ENCODE measurements at regions not wholly inside any gene's neighbourhood (a gene's known extent, or its start where the extent isn't known, plus 50 kb on each side); places are given as distances from the start of the nearest gene placed in this dataset.
"Not testable (repeated sequence)": the region's sequence is repeated elsewhere in the genome, so short reads cannot be mapped to it uniquely, and the experiment has no call there.

DNA sequence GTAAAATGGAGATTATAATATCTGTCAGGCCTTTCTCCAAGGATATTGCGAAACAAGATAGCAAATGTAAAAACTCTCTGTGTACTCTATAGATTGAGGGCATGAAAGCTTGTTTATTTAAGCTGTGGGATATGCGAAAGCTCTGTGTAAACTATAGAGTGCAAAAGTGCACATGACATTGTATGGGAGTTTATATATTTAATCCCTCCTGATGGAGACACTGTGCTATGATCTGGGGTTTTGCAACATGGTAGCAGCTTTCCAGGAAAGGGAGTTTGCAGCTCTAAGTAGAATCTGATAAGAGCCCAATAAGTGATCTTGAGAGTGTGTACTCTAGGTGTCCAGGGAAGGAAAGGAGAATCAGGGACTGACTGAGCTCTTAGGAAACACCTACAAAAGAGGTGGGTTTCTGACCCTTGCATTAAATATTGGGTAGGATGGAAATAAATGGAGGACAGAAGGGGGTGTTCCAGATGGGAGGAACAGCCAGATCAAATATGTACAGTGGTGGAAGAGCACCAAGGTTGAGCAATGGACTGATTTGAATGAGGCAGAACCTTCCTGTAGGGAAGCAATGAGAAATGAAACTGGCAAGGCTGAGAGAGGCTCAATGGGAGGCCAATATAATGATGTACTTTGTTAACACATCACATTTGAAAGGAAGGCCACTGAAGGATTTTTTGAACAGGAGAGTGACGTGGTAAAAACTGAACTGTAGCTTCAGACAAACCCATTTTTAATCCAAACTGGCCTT is 450.1 kb downstream of the GJA1 start:
- DNase-seq = no peak

DNA sequence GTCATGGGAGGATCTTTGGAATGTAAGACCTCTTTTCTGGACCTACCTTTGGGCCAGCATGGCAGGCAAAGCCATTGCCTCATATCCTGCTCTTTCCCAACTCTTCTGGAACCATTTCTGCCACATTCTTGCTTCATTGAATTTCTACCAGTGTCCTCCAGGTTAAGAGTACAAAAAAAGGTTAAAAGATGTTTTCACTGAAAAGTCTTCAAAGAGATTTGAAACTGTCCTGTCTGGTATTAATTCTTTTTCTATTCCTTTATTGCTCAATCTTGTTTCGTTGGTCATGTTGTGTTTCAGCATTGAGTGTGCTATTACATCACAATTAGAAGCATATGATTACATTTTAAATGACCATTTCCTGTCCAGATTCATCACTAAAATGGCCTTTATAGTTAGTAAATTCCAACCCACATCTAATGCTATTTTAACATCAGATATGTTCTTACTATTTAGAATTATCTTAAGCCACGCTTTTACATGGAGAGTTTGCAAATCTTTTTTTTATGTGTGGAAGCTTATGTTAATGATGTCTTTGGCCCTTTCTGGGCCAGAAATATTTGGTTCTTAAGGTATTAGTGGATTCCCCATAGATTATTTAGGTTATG is 450.9 kb downstream of the GJA1 start:
- no peak for DNase-seq

DNA sequence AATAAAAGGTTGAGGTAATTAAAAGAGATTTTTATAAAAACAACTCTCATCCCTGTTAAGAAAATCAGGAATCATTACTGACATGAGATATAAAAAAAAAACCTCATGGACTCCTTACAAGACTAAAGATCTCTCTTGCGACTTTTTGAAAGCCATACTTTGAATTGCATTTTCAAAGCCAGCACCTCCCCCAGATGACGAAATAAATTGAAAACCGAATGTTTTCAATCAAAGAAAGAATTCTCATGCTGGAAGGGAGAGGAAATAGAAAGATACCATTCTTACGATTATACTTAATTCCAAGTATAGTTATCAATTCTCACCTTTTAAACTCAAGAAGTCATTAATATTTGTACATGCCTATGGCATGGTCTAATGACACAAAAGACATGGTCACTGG is 452.3 kb downstream of the GJA1 start:
- no peak for DNase-seq

DNA sequence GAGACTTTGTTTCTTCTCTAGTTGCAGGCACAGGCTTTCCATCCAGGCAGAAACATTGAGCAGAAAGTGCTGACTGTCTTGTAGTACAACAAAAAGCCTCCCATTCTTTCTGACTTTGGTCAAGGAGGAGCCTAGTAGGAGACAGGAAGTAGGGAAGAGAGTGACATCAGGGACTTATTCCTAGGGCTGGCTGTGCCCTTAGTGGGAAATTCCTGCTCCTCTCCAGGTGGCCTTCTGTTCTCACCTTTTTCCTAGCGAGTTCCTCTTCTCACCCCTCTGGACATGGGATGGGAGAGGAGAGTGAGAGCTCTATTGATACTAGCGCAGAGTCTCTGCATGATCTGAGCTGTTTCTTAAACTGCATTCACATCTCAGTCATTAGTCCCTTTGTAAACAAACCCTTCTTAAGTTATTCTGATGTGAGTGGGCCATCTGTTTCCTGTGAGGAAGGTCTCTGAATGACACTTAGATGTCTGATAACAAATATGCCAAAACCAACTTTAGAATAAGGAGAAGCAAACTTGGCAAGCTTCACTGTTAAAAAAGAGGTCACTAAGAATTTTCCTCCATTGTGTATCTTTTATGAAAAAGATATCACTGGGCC is 455.0 kb downstream of the GJA1 start:
- no peak for DNase-seq

DNA sequence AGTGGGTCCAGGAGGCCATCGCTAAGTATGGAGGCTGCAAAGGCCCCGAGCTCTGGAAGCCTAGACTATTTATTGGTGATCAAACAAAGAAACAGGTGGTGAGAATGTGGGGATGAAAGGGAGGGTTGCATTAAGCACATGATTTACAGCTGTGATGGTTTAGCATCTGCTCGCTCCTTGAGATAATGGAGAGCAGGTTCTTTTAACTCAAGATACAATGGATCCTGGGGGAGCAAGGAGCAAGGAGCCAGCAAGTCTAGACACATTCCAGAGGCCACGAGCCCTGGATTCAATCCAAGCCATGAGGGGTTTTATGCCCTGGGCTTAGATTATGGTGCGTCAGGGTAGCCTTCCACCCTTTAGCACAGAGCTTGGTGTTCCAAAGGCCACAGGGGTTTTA is 460.3 kb downstream of the GJA1 start:
- not testable (repeated sequence) for DNase-seq

DNA sequence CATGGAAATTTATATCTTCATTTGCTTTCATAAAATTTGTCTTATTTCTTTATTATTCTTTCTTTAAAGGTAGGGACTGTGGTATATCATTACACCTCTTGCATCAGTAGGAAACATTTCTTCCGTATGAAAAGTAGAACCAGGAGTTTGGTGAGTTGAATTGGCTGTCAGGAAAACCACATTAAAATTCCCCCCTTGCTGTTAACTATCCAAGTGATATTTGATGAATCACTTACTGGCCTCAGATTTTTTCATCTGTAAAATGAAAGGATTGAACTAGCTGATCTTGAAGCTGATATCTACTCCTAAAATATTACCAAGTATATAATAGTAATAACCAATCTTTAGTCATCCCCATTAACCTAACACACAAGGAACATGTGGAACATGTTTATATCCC is 460.9 kb downstream of the GJA1 start:
- no peak for DNase-seq

DNA sequence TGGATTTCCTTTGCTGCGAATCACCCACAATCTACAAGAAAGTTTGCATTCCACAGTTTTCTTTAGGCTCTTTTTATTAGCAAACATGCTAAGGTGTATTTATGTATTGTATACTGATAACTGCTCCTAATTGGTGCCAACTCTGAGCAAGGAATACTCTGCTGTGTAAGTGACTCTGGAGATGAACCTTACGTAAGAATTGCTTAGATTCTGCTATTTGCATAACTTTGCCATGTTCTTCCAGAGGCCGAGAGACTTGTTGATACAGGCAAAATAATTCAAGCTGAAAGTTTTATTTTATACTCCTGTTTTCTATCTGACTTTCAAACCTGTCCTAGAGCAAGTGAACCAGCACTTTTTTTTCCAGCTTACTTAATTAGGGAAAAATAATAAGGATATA is 461.3 kb downstream of the GJA1 start:
- DNase-seq = no peak

DNA sequence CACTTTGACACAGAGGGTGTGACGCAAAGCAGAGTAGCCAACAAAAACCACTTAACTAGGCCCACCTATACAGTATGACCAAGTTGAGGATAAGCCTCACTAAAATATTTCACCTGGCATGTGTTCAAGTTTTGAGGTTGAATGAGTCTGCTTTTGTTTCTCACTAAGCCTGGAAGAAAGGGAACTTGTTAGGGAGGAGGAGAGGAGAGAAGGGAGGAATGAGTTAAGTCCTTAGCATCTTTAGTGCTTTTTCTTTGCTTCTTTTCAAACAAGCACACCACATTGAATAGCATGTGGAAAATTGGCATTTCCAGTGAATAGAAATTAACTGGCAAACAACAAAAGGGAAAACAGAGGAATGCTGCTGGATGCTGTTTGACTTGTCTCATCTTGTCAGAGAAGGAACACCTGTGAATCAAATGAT is 461.9 kb downstream of the GJA1 start:
- DNase-seq = no peak

DNA sequence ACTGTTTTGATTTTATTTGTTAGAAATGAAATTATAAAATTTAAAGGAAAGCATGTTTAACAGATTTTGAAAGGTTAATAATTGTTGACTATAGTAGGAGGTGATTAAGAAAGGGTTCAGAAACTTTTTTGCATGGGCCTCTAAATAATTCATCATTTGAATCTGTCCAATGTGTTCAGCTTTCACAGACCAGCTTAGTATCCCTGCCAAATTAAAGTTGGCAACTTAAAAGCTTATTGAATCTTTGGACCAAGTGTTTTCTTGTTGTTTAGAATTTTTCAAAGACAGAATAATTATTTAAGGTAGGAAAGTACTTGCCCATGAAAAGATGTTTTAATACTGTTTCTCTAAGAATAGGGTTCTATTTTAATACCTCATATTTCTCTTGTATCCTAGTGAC is 466.0 kb downstream of the GJA1 start:
- DNase-seq = no peak

DNA sequence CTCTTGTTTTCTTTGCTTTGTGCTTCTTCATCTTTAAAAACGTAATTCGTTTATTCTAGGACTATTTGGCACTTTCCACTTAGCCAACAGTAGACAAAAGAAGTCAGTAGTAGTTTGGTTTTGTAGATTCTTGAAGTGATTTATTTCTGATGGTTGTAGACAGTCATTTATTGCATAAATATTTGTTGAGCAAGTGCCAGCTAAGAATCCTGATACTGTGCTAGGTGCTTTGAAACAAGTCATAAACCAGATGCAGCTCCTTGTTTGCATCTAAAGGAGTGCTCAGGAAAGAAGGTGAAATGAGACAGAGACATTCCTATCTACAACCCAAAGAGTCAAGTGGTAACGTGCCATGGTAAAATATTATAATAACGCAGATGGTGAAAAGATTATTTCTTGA is 469.1 kb downstream of the GJA1 start:
- DNase-seq = no peak

DNA sequence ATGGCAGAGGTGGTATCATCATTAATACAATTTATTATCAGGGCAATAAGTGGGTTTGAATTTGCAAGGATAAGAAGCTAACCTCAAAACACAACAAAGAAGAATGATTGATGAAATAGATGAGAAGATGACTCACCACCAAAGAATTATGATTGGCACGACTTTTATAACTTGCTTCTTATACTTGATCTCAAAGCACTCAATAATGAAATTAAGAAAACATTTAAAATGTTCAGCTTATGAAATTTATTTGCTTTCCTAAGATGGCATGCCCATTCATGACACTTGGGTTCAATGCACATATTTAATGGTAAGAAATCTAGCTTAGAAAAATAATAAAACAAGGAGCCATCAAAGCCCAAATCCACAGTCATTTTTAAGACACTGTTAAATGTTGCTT is 477.5 kb downstream of the GJA1 start:
- DNase-seq = no peak

DNA sequence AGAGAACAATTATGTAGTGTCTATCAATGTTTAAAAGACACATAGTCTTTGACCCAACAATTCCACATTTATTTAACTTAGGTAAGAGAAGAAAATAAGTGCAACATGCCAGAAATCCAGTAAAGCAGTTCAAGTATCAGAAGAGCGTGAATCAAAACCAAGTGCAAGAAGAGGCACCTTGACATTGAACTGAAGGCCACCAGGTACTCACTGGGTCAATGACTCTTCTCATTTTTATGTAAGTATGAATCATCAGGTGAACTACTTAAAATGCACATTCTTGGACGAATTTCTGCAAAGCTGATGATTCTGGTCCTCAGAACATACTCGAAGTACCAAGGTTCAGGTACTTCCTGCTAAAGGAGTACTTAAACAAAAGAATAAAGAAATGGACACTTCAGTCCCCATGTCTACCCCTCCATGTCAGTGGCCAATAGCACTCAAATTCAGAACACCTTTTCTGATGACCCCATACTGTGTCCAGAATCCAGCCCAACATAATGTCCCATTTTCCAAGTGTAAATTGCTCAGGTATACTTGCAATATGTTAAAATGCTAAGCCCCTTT is 481.9 kb downstream of the GJA1 start:
- DNase-seq = no peak

DNA sequence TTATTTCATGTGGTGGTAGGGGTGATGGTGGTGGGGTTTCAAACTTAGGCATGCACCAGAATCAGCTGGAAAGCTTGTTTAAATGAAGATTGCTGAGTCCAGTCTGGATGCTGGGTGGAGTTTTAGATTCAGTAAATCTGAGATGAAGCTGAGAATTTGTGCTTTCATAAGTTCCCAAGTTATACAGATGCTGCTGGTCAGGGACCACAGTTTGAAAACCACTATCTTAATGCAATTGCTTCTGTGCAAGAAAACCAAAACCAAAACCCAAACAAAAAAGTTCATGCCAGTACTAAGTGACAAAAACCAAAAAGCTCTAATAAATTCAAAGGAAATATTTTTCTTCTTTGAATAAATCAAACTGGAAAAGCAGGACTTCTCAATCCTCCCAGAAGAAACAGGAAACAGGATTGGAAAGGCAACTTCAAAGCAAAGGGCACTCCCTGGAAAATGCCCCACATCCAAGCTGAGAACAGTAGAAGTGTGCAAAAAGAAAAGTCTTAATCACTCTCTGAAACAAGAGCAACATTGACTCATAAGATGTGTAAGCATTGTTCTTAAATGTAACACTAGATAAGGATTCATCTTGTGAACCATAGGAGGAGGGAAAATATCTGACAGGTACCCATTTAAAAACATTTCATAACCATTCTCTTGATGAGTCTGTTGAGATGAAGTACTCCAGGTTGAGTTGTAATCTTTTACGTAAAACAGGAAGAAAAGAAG is 481.5 kb upstream of the HSF2 start:
- no peak for DNase-seq

DNA sequence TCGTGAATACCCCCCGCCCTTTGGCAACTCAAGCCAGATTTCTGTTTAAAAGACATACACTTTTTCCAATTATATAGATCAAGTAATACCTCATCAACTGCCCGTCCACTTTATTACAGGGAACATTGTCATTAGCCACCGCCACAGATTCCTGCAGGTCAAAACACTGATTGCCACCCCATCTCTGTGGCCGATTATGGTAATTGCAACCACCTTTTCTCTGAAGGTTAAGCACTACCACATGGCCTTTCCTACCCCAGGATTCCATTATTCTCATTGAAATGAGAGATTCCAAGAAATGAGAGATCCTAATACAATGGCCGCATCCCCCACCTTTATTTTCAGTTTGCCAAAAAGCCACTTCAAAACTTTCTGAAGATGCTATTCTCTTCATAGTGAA is 478.8 kb upstream of the HSF2 start:
- no peak for DNase-seq

DNA sequence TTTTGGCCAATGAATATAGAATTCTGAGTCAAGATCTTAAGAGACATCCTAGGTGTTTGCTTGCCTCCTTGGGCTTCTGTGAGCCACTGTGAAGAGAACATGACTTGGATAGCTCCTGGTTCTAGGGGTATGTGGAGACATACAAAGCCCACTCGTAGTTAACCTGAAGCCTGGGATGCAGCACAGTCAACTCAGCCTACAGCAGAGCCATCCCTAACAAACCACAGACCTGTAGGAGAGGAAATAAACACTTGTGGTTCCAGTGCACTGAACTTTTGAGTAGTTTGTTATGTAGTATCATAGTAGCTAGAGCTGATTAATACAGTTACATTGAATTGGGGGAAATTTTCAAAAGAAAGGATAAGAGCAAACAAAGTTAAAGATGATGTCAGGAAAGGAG is 474.4 kb upstream of the HSF2 start:
- no peak for DNase-seq

DNA sequence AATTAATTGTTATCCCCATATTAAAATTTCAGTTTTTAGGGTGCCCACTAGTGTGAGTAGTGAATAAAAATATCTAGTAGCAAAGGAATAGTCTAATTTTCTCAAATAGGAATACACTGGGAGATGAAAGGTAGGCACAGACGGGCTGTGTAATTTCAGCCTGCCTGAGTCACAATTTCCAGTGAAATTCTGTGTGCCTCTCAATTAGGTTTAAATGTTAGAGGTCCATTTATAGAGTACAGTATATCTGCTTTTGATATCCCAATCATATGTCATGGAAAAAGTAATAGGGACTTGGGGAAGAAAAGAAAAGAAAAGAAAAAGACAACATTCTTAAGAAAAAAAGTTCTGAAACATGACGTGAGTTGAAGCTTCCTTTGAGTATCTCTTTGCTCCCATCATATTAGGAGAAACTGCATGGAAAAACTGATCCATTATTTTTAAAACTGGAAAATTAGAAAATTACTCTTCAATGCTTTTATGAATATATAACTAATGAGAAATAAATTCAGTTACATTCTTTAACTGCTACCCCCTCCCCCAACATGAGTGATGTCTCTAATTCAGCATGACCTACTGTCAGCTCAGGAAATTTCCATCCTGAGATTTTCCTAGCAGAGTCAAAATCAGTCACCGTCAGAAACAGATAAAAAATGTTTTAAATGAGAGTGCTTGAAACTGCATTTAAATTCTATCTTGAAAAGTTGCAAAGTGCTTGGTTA is 473.8 kb upstream of the HSF2 start:
- DNase-seq = no peak

DNA sequence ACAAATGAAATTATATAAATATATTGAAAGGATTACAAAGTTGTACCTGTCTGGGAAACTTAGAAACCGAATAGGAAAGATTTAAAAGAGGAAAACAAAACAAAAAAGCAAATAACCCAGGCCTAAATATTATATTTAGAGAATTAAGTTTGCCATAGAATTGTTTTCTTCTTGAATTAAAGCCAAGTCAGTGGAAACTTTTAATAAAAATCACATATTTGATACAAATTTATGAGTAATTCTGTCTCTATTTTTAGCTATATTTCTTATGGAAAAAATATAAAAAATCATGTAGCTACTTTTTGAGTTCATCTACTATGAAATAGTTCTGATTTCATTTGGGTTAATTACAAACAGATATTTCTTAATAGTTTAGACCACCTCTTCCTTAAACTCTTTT is 470.2 kb upstream of the HSF2 start:
- DNase-seq = no peak

DNA sequence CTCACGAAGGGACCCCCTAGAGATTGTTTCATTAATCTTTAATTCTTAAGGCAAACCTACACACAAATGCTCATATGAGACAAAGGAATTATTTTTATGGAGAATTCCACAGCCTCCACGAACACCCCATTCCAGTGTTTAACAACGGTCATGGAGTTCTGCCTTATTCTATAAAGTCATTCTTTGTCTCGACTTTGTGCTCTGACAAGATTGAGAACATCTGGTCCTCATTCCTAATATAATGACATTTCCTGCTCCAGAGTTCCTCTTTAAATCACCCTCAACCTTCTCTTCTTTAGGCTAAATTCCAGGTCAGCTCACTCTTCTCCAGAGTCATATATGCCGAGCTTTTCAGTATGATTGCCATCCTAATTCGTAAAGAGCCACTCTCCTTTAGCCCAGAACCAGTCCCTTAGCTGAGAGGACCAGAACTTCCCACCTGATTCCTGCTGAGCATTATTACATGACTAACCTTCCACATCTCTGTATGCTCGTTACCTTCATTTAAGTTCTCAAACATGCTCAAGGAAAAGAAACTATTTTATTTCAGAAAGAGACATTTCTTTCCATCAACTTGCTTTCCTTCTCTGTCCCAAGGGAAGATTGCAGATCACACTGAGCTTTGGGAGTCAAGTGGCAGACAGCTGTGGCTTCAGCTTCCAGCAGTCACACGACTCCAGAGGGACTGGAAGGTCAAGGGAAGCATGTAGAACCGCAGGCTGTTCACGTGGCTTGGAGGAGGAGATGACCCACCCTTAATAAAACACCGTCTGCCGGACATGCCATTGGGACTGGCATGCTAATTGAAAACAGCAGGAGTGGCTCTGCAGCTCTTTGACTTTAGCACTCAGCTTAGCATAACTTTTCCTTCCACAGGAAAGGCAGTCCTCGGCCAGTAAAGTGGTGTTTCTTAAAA is 467.1 kb upstream of the HSF2 start:
- DNase-seq = no peak

DNA sequence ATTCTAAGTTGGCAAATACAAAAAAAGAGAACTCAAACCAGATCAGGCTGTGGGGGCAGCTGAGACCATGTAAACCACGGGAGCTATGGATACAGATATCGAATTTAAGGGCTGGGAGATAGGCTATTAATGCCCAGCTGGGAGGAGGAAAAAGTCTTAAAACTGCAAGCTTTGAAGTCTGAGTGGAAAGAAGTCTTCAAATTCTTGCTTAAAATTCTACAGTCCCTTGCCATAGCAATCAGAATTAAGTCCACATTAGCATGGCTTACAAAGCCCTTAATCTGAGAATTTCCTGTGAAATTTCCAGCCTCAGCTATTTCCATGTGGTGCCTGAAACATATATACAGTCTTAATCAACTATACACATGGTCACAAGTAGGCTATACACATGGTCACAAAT is 465.0 kb upstream of the HSF2 start:
- no peak for DNase-seq

DNA sequence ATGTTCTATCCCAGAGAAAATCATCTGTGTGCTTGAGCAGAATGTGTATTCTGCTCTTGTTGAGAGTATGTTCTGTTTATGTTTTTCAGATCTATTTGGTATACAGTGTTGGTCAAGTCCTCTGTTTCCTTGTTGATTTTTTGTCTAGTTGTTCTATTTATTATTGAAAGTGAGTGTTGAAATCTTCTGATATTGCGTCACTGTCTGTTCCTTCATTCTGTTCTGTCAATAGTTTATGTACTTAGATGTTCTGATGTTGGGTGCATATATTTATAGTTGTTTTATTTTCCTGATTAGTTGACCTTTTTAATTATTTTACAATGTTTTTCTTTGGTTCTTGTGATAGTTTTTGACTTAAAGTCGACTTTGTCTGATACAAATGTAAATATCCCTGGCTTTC is 458.7 kb upstream of the HSF2 start:
- no peak for DNase-seq

DNA sequence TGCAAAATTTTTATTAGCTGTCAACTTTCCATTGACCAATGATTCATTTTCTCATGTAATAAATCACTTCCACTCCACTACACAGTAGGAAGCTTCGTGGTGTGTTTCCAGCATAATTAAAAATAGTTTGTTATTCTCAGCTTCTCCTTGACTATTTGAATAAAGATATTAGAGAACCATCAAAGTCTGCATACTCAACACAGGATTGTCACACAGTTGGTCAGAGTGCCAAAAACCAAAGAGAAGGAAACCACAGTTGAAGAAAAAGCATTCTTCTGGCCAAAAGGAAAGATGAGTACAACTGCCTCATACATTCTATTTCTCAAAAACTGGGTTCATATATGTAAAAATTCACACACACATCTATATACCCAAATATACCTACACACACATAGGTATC is 455.1 kb upstream of the HSF2 start:
- DNase-seq = no peak

DNA sequence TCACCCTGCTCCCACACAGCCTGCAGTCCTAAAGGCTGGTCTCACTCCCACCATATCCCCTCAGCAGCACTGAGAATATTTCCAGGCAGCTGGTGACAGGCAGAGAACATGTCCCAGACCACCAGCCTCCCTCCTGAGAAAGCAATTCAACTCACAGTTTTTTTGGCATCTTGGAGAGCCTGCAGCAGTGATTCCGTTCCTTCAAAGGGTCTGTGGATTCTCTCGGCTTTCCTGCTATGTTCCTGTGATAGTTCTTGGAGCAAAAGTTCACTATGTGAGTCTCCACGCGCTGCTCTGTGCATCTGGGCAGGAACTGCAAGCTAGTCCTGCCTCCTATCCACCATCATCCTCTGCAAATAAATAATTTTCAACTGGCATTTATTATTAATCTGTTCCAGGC is 448.3 kb upstream of the HSF2 start:
- no peak for DNase-seq

All from activated naive CD4-positive, alpha-beta T cell treated with anti-CD3 and anti-CD28 coated beads, Interleukin-2, amount 50 U/mL, for 16 hours (primary cell).